Colonic mucosa (tissue), 4 donors: ENCODE measurements at regions not wholly inside any gene's neighbourhood (a gene's known extent, or its start where the extent isn't known, plus 50 kb on each side); places are given as distances from the start of the nearest gene placed in this dataset.
"Not testable (repeated sequence)": the region's sequence is repeated elsewhere in the genome, so short reads cannot be mapped to it uniquely, and the experiment has no call there.

Experiments
- DNase-seq: peaks from one replicate; pipeline ENCODE4 v3.0.0-alpha.2; 2020
- H3K27ac ChIP-seq: fragments of 200-600 bp; one replicate; pipeline ENCODE4 v1.8.0; 2021
- H3K27me3 ChIP-seq: fragments of 200-600 bp; one replicate; pipeline ENCODE4 v1.8.0; 2021
- H3K36me3 ChIP-seq: fragments of 200-600 bp; one replicate; pipeline ENCODE4 v1.8.0; 2021
- H3K4me1 ChIP-seq: fragments of 200-600 bp; one replicate; pipeline ENCODE4 v1.8.0; 2021; ENCODE audit warnings: mild to moderate bottlenecking
- H3K4me3 ChIP-seq: fragments of 200-600 bp; one replicate; pipeline ENCODE4 v1.8.0; 2021
- H3K9ac ChIP-seq, 2 donors: one replicate each; pipeline ENCODE4 v1.7.0; 2013; ENCODE audit warnings: control low read depth in 2 of 2, low read depth in 2 of 2, low read length in 2 of 2
- H3K9me3 ChIP-seq: fragments of 200-600 bp; one replicate; pipeline ENCODE4 v1.8.0; 2021
- CTCF ChIP-seq: fragments of 200-600 bp; IDR thresholded peaks from one replicate; pipeline ENCODE4 v1.8.0; 2022; ENCODE audit warnings: antibody characterized with exemption, mild to moderate bottlenecking
- intact Hi-C: fragments of 100-400 bp; cut with DNase I; formaldehyde crosslinking; loops from one replicate; pipeline ENCODE4 v1.14.1; 2022
- donor health status: healthy.
- donor health status: DM: no; HTN: no; CAD: no.
- donor health status: DM: no; HTN: no; CAD: no.

- DNase-seq, result no peak
- TF ChIP-seq CTCF, result no peak
- intact Hi-C loops, result no loop called here
- H3K36me3 ChIP-seq, result no peaks in the 10 kb centered on the region
- H3K4me3 ChIP-seq, result no peak overlapping the region
- no peaks in the 10 kb centered on the region for H3K27me3 ChIP-seq
- H3K9me3 ChIP-seq, result no peaks in the 10 kb centered on the region
- no peak overlapping the region for H3K27ac ChIP-seq
- H3K9ac ChIP-seq, result no peak overlapping the region
- no peaks in the 10 kb centered on the region for H3K4me1 ChIP-seq
Observed at GRCh38 chr1:70727886-70728489, 316.9 kb downstream of the CTH start.

GRCh38 chr1:70736518-70736917 lies 311.1 kb downstream of the PTGER3 start:
- DNase-seq, H3K36me3 ChIP-seq, H3K4me3 ChIP-seq, intact Hi-C loops, H3K27me3 ChIP-seq, H3K4me1 ChIP-seq, H3K27ac ChIP-seq, H3K9me3 ChIP-seq, H3K9ac ChIP-seq: not testable (repeated sequence)

GRCh38 chr1:70737125-70737524 lies 310.5 kb downstream of the PTGER3 start:
- intact Hi-C loops, result no loop called here
- no peak for TF ChIP-seq CTCF
- no peak for DNase-seq

GRCh38 chr1:70738624-70739023 lies 309.0 kb downstream of the PTGER3 start:
- no peak for TF ChIP-seq CTCF
- Histone ChIP-seq H3K4me1 (no peaks in the 10 kb centered on the region), H3K9me3 (no peaks in the 10 kb centered on the region), H3K4me3 (no peak overlapping the region), H3K27me3 (no peaks in the 10 kb centered on the region), H3K36me3 (no peaks in the 10 kb centered on the region), H3K27ac (no peak overlapping the region), H3K9ac (no peak overlapping the region)
- no peak for DNase-seq
- intact Hi-C loops, result no loop called here

More at GRCh38 chr1:70737125-70737524, 310.5 kb downstream of the PTGER3 start:
- Histone ChIP-seq H3K27ac (no peak overlapping the region), H3K4me1 (no peaks in the 10 kb centered on the region), H3K9ac (no peak overlapping the region), H3K27me3 (no peaks in the 10 kb centered on the region), H3K9me3 (no peaks in the 10 kb centered on the region), H3K36me3 (no peaks in the 10 kb centered on the region), H3K4me3 (no peak overlapping the region)

GRCh38 chr1:70745199-70745598 lies 302.4 kb downstream of the PTGER3 start:
- TF ChIP-seq CTCF, result no peak
- H3K9me3 ChIP-seq, result no peaks in the 10 kb centered on the region
- no peaks in the 10 kb centered on the region for H3K36me3 ChIP-seq
- H3K27me3 ChIP-seq, result no peaks in the 10 kb centered on the region
- no peaks in the 10 kb centered on the region for H3K4me1 ChIP-seq
- intact Hi-C loops, result no loop called here
- no peak for DNase-seq
- H3K9ac ChIP-seq, result no peak overlapping the region
- no peak overlapping the region for H3K4me3 ChIP-seq
- no peak overlapping the region for H3K27ac ChIP-seq

GRCh38 chr1:70746062-70746461 lies 301.6 kb downstream of the PTGER3 start:
- DNase-seq, intact Hi-C loops, H3K9me3 ChIP-seq, H3K4me1 ChIP-seq, H3K4me3 ChIP-seq, H3K9ac ChIP-seq, H3K27ac ChIP-seq, H3K36me3 ChIP-seq, H3K27me3 ChIP-seq: not testable (repeated sequence)

- H3K9ac ChIP-seq, H3K27ac ChIP-seq, H3K36me3 ChIP-seq, intact Hi-C loops, H3K9me3 ChIP-seq, DNase-seq, H3K4me3 ChIP-seq, H3K4me1 ChIP-seq, H3K27me3 ChIP-seq: not testable (repeated sequence)
Observed at GRCh38 chr1:70747123-70747522, 300.5 kb downstream of the PTGER3 start.

GRCh38 chr1:70751676-70752287 lies 295.8 kb downstream of the PTGER3 start:
- intact Hi-C loops, H3K9me3 ChIP-seq, DNase-seq, H3K4me3 ChIP-seq, H3K36me3 ChIP-seq, H3K27me3 ChIP-seq, H3K4me1 ChIP-seq, H3K27ac ChIP-seq, H3K9ac ChIP-seq: not testable (repeated sequence)
